Fibroblast of skin of right quadriceps (primary cell): ENCODE measurements at regions not wholly inside any gene's neighbourhood (a gene's known extent, or its start where the extent isn't known, plus 50 kb on each side); places are given as distances from the start of the nearest gene placed in this dataset.

Experiments used
- DNase-seq: peaks from one replicate; pipeline ENCODE4 v3.0.0-alpha.2; 2013

GRCh38 chr2:550860-551567, 126.2 kb downstream of the TMEM18 start:
- no peak for DNase-seq

GRCh38 chr2:545711-546650, 131.2 kb downstream of the TMEM18 start:
- DNase-seq, result no peak

- DNase-seq, result no peak
Observed at GRCh38 chr2:545228-545627, 132.0 kb downstream of the TMEM18 start.

GRCh38 chr2:538646-539045, 138.6 kb downstream of the TMEM18 start:
- no peak for DNase-seq

GRCh38 chr2:535222-535621, 142.0 kb downstream of the TMEM18 start:
- no peak for DNase-seq

GRCh38 chr2:529852-530251, 147.4 kb downstream of the TMEM18 start:
- DNase-seq, result no peak

GRCh38 chr2:529424-529823, 147.8 kb downstream of the TMEM18 start:
- DNase-seq, result peak; percentile 8

GRCh38 chr2:527581-527980, 149.6 kb downstream of the TMEM18 start:
- DNase-seq, result no peak

GRCh38 chr2:526918-527317, 150.3 kb downstream of the TMEM18 start:
- no peak for DNase-seq

- DNase-seq, result no peak
Observed at GRCh38 chr2:525611-526010, 151.6 kb downstream of the TMEM18 start.

- no peak for DNase-seq
Observed at GRCh38 chr2:525021-525420, 152.2 kb downstream of the TMEM18 start.

- DNase-seq, result peak; percentile 4
Observed at GRCh38 chr2:524442-524841, 152.8 kb downstream of the TMEM18 start.

GRCh38 chr2:523698-524270, 153.4 kb downstream of the TMEM18 start:
- DNase-seq, result no peak

- DNase-seq, result no peak
Observed at GRCh38 chr2:522776-523175, 154.4 kb downstream of the TMEM18 start.

- no peak for DNase-seq
Observed at GRCh38 chr2:521853-522530, 155.2 kb downstream of the TMEM18 start.

- DNase-seq, result no peak
Observed at GRCh38 chr2:520663-521340, 156.4 kb downstream of the TMEM18 start.

- DNase-seq, result no peak
Observed at GRCh38 chr2:516944-517343, 160.3 kb downstream of the TMEM18 start.

GRCh38 chr2:516131-516530, 161.1 kb downstream of the TMEM18 start:
- DNase-seq, result no peak

GRCh38 chr2:515441-516127, 161.6 kb downstream of the TMEM18 start:
- DNase-seq, result no peak

GRCh38 chr2:513981-514706, 163.1 kb downstream of the TMEM18 start:
- DNase-seq, result no peak

- DNase-seq, result no peak
Observed at GRCh38 chr2:510839-511238, 166.4 kb downstream of the TMEM18 start.
